B cell (primary cell): ENCODE measurements at regions not wholly inside any gene's neighbourhood (a gene's known extent, or its start where the extent isn't known, plus 50 kb on each side); places are given as distances from the start of the nearest gene placed in this dataset.

Experiments
- CTCF ChIP-seq: fragments of 200-600 bp; IDR thresholded peaks from one replicate; pipeline ENCODE4 v1.8.0; 2022; ENCODE audit warnings: antibody characterized with exemption, mild to moderate bottlenecking
- EZH2 ChIP-seq: IDR thresholded peaks from 2 replicates; pipeline ENCODE4 v1.6.1; 2012; ENCODE audit warnings: borderline replicate concordance, low read depth, mild to moderate bottlenecking, moderate library complexity, low read length; ENCODE audit not compliant: insufficient read depth, poor library complexity, severe bottlenecking

- no peak for TF ChIP-seq CTCF
- no peak for TF ChIP-seq EZH2
These were observed 73.6 kb upstream of the SP4 start for GRCh38 chr7:21354284-21354683.
